WI38 (cell line): ENCODE measurements at regions not wholly inside any gene's neighbourhood (a gene's known extent, or its start where the extent isn't known, plus 50 kb on each side); places are given as distances from the start of the nearest gene placed in this dataset.

Source experiments
- H3K4me3 ChIP-seq: 2 replicates; pipeline ENCODE4 v1.5.1; 2011; ENCODE audit warnings: low read depth, mild to moderate bottlenecking, control low read depth, low read length
- CTCF ChIP-seq: IDR thresholded peaks from 2 replicates; pipeline ENCODE4 v1.5.1; 2012; ENCODE audit warnings: low read depth, mild to moderate bottlenecking, control low read depth, low read length

- no peak overlapping the region for H3K4me3 ChIP-seq
- TF ChIP-seq CTCF = no peak
Measured at GRCh38 chr21:38743772-38744529, 61.8 kb upstream of the ETS2 start.

- no peak overlapping the region for H3K4me3 ChIP-seq
- no peak for TF ChIP-seq CTCF
Measured at GRCh38 chr21:38744861-38745260, 60.9 kb upstream of the ETS2 start.

- no peak for TF ChIP-seq CTCF
- H3K4me3 ChIP-seq = no peak overlapping the region
Measured at GRCh38 chr21:38747810-38748209, 57.9 kb upstream of the ETS2 start.

GRCh38 chr21:38751379-38752050 is 54.2 kb upstream of the ETS2 start:
- TF ChIP-seq CTCF = no peak
- H3K4me3 ChIP-seq = no peak overlapping the region

GRCh38 chr21:38752051-38752505 is 53.7 kb upstream of the ETS2 start:
- H3K4me3 ChIP-seq = no peak overlapping the region

GRCh38 chr21:38753114-38753513 is 52.6 kb upstream of the ETS2 start:
- no peak overlapping the region for H3K4me3 ChIP-seq
- no peak for TF ChIP-seq CTCF

More at GRCh38 chr21:38752051-38752505, 53.7 kb upstream of the ETS2 start:
- no peak for TF ChIP-seq CTCF

GRCh38 chr21:38753557-38753971 is 52.2 kb upstream of the ETS2 start:
- TF ChIP-seq CTCF = no peak
- no peak overlapping the region for H3K4me3 ChIP-seq
